ENCODE measurements at regions not wholly inside any gene's neighbourhood (a gene's known extent, or its start where the extent isn't known, plus 50 kb on each side); places are given as distances from the start of the nearest gene placed in this dataset.
A peak's percentile ranks its signal among the peaks of the same experiment; 100 is the strongest.

GRCh38 chr14:66116732-66117131 is 369.4 kb upstream of the CCDC196 start:
- TF ChIP-seq, protein P1, sequence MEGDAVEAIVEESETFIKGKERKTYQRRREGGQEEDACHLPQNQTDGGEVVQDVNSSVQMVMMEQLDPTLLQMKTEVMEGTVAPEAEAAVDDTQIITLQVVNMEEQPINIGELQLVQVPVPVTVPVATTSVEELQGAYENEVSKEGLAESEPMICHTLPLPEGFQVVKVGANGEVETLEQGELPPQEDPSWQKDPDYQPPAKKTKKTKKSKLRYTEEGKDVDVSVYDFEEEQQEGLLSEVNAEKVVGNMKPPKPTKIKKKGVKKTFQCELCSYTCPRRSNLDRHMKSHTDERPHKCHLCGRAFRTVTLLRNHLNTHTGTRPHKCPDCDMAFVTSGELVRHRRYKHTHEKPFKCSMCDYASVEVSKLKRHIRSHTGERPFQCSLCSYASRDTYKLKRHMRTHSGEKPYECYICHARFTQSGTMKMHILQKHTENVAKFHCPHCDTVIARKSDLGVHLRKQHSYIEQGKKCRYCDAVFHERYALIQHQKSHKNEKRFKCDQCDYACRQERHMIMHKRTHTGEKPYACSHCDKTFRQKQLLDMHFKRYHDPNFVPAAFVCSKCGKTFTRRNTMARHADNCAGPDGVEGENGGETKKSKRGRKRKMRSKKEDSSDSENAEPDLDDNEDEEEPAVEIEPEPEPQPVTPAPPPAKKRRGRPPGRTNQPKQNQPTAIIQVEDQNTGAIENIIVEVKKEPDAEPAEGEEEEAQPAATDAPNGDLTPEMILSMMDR (IDR thresholded peaks at IDR 0.05; ENCODE audit: extremely low read depth, low read depth, low read length), result no peak
- Histone ChIP-seq H3K9me3 (ENCODE audit: low read depth, low read length) (no peaks in the 10 kb centered on the region), H3K4me1 (ENCODE audit: insufficient read depth, low read length) (no peaks in the 10 kb centered on the region), H3K27ac (ENCODE audit: low read depth, low read length) (no peak overlapping the region), H3K79me2 (ENCODE audit: insufficient read depth, low read length) (no peaks in the 10 kb centered on the region), H3K27me3 (ENCODE audit: insufficient read depth, low read length) (no peaks in the 10 kb centered on the region), H4K20me1 (ENCODE audit: insufficient read depth, low read length) (no peaks in the 10 kb centered on the region), H3K4me2 (ENCODE audit: insufficient read depth, low read length) (no peak overlapping the region), H3K36me3 (ENCODE audit: insufficient read depth, low read length) (no peaks in the 10 kb centered on the region), H3K4me3 (ENCODE audit: insufficient read depth, low read length) (no peak overlapping the region), H2AFZ (ENCODE audit: low read length) (no peak overlapping the region)
- no peak for DNase-seq (ENCODE audit: insufficient read length, low spot score, missing footprints)

GRCh38 chr14:66117600-66117999 is 368.6 kb upstream of the CCDC196 start:
- H3K4me3 ChIP-seq (ENCODE audit: insufficient read depth, low read length), result no peak overlapping the region
- TF ChIP-seq, protein P1 (IDR thresholded peaks at IDR 0.05; ENCODE audit: extremely low read depth, low read depth, low read length), result no peak
- no peaks in the 10 kb centered on the region for H3K4me1 ChIP-seq (ENCODE audit: insufficient read depth, low read length)
- no peaks in the 10 kb centered on the region for H4K20me1 ChIP-seq (ENCODE audit: insufficient read depth, low read length)
- H3K36me3 ChIP-seq (ENCODE audit: insufficient read depth, low read length), result no peaks in the 10 kb centered on the region
- H3K9me3 ChIP-seq (ENCODE audit: low read depth, low read length), result no peaks in the 10 kb centered on the region
- H3K4me2 ChIP-seq (ENCODE audit: insufficient read depth, low read length), result no peak overlapping the region
- no peak overlapping the region for H3K27ac ChIP-seq (ENCODE audit: low read depth, low read length)
- H3K27me3 ChIP-seq (ENCODE audit: insufficient read depth, low read length), result no peaks in the 10 kb centered on the region
- no peak overlapping the region for H2AFZ ChIP-seq (ENCODE audit: low read length)
- H3K79me2 ChIP-seq (ENCODE audit: insufficient read depth, low read length), result no peaks in the 10 kb centered on the region
- DNase-seq (ENCODE audit: insufficient read length, low spot score, missing footprints), result peak; percentile 61

DNA sequence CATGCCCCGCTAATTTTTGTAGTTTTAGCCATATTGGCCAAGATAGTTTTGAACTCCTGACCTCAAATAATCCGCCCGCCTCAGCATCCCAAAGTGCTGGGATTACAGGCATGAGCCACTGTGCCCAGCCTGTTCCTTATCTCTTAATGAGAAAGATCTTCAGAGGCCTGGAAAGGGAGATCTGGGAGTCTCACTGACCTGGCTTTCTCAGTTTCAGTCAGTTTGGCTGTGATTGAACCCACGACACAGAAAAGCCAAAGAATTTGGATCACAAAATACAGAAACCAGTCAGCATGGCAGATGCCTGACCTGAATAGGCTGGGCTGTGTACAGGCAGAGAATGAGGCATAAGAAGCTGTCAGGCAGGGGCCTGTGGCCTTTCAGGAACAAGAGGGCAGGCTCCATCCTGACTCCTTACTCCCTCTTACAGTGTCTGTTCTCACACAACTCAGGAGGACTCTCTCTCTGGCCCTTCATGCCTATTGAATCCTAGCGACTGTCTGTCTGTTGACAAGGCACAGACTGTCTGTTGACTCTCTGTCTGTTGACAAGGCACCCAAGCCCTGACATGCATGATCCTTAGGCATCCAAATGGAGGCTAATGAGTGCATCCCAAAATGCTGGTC is 366.5 kb upstream of the CCDC196 start:
- TF ChIP-seq, protein P1 (IDR thresholded peaks at IDR 0.05; ENCODE audit: extremely low read depth, low read depth, low read length), result no peak
- H3K4me3 ChIP-seq (ENCODE audit: insufficient read depth, low read length), result no peak overlapping the region
- no peaks in the 10 kb centered on the region for H3K79me2 ChIP-seq (ENCODE audit: insufficient read depth, low read length)
- no peaks in the 10 kb centered on the region for H3K4me1 ChIP-seq (ENCODE audit: insufficient read depth, low read length)
- no peaks in the 10 kb centered on the region for H3K9me3 ChIP-seq (ENCODE audit: low read depth, low read length)
- no peak for DNase-seq (ENCODE audit: insufficient read length, low spot score, missing footprints)
- H3K27ac ChIP-seq (ENCODE audit: low read depth, low read length), result no peak overlapping the region
- no peaks in the 10 kb centered on the region for H4K20me1 ChIP-seq (ENCODE audit: insufficient read depth, low read length)
- no peak overlapping the region for H3K4me2 ChIP-seq (ENCODE audit: insufficient read depth, low read length)
- H2AFZ ChIP-seq (ENCODE audit: low read length), result no peak overlapping the region
- H3K36me3 ChIP-seq (ENCODE audit: insufficient read depth, low read length), result no peaks in the 10 kb centered on the region
- no peaks in the 10 kb centered on the region for H3K27me3 ChIP-seq (ENCODE audit: insufficient read depth, low read length)

DNA sequence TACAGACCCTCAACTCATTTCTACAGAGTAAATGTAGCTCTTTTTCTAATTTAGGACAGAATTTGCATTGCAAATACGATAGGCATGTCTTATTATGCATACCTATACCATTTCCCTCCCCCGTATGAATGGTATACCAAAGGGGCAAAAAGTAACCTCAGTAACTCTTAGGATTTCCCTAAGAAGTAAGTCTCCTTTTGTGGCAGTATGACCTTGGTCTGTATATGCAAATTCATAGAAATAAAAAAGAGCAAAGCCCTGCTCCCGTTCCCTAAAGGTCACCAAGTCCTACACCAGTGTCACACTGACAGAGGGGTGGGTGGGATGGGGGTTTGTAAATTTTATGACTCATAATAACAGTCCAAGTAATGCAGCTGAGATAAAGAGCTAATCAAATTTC is 365.8 kb upstream of the CCDC196 start:
- Histone ChIP-seq H3K4me2 (ENCODE audit: insufficient read depth, low read length) (no peak overlapping the region), H3K27ac (ENCODE audit: low read depth, low read length) (no peak overlapping the region), H2AFZ (ENCODE audit: low read length) (no peak overlapping the region), H4K20me1 (ENCODE audit: insufficient read depth, low read length) (no peaks in the 10 kb centered on the region), H3K9me3 (ENCODE audit: low read depth, low read length) (no peaks in the 10 kb centered on the region), H3K4me3 (ENCODE audit: insufficient read depth, low read length) (no peak overlapping the region), H3K27me3 (ENCODE audit: insufficient read depth, low read length) (no peaks in the 10 kb centered on the region), H3K79me2 (ENCODE audit: insufficient read depth, low read length) (no peaks in the 10 kb centered on the region), H3K36me3 (ENCODE audit: insufficient read depth, low read length) (no peaks in the 10 kb centered on the region), H3K4me1 (ENCODE audit: insufficient read depth, low read length) (no peaks in the 10 kb centered on the region)
- no peak for DNase-seq (ENCODE audit: insufficient read length, low spot score, missing footprints)
- TF ChIP-seq, protein P1 (IDR thresholded peaks at IDR 0.05; ENCODE audit: extremely low read depth, low read depth, low read length), result no peak

All from osteoblast (primary cell).